IgD-negative memory B cell (primary cell): ENCODE measurements at regions not wholly inside any gene's neighbourhood (a gene's known extent, or its start where the extent isn't known, plus 50 kb on each side); places are given as distances from the start of the nearest gene placed in this dataset.

Source experiments
- H3K27ac Mint-ChIP-seq, 3 donors: one replicate each; pipeline ENCODE4 v1.8.0; 2020 to 2022; ENCODE audit warnings: mild to moderate bottlenecking in 3 of 3, mixed read lengths in 3 of 3, moderate library complexity in 1 of 3
- H3K27me3 Mint-ChIP-seq: one replicate; pipeline ENCODE4 v1.8.0; 2021; ENCODE audit warnings: mixed read lengths
- H3K36me3 Mint-ChIP-seq: one replicate; pipeline ENCODE4 v1.8.0; 2020; ENCODE audit warnings: mild to moderate bottlenecking, mixed read lengths
- H3K4me1 Mint-ChIP-seq, 3 donors: one replicate each; pipeline ENCODE4 v1.8.0; 2020 to 2022; ENCODE audit warnings: mixed read lengths in 3 of 3, mild to moderate bottlenecking in 1 of 3
- H3K4me3 Mint-ChIP-seq, 4 donors: one replicate each; pipeline ENCODE4 v1.8.0; 2020 to 2022; ENCODE audit warnings: mild to moderate bottlenecking in 4 of 4, mixed read lengths in 4 of 4, moderate library complexity in 3 of 4
- H3K9me3 Mint-ChIP-seq, 3 donors: one replicate each; pipeline ENCODE4 v1.8.0; 2020 to 2021; ENCODE audit warnings: mixed read lengths in 3 of 3, mild to moderate bottlenecking in 1 of 3

GRCh38 chr1:221919341-221919740, 177.5 kb upstream of the DUSP10 start:
- no peaks in the 10 kb centered on the region for H3K9me3 Mint-ChIP-seq
- H3K4me1 Mint-ChIP-seq, result no peaks in the 10 kb centered on the region
- H3K27ac Mint-ChIP-seq, result peak overlapping the region in 2 of 3 donors; percentile 6 to 40
- H3K27me3 Mint-ChIP-seq, result no peaks in the 10 kb centered on the region
- no peaks in the 10 kb centered on the region for H3K36me3 Mint-ChIP-seq
- no peak overlapping the region for H3K4me3 Mint-ChIP-seq

- Mint-ChIP-seq H3K4me1 (peaks cover 6 to 10% (median 9%) of the 10 kb centered on the region in 3 donors), H3K27me3 (no peaks in the 10 kb centered on the region), H3K9me3 (no peaks in the 10 kb centered on the region), H3K4me3 (no peak overlapping the region), H3K27ac (no peak overlapping the region), H3K36me3 (no peaks in the 10 kb centered on the region)
Observed at GRCh38 chr1:221916176-221916575, 174.3 kb upstream of the DUSP10 start.

GRCh38 chr1:221915764-221916163, 173.9 kb upstream of the DUSP10 start:
- H3K27me3 Mint-ChIP-seq, result no peaks in the 10 kb centered on the region
- H3K36me3 Mint-ChIP-seq, result no peaks in the 10 kb centered on the region
- H3K4me1 Mint-ChIP-seq, result peaks cover 6 to 10% (median 9%) of the 10 kb centered on the region in 3 donors
- H3K27ac Mint-ChIP-seq, result no peak overlapping the region
- no peak overlapping the region for H3K4me3 Mint-ChIP-seq
- H3K9me3 Mint-ChIP-seq, result no peaks in the 10 kb centered on the region

GRCh38 chr1:221913351-221913892, 171.5 kb upstream of the DUSP10 start:
- Mint-ChIP-seq H3K36me3 (peaks cover 2% of the 10 kb centered on the region), H3K9me3 (no peaks in the 10 kb centered on the region), H3K27ac (no peak overlapping the region), H3K4me3 (no peak overlapping the region), H3K4me1 (peaks cover 6 to 10% (median 9%) of the 10 kb centered on the region in 3 donors), H3K27me3 (no peaks in the 10 kb centered on the region)

GRCh38 chr1:221912230-221912629, 170.3 kb upstream of the DUSP10 start:
- Mint-ChIP-seq H3K4me3 (no peak overlapping the region), H3K36me3 (peaks cover 2% of the 10 kb centered on the region), H3K27me3 (no peaks in the 10 kb centered on the region), H3K9me3 (no peaks in the 10 kb centered on the region), H3K4me1 (peaks cover 6 to 10% (median 9%) of the 10 kb centered on the region in 3 donors), H3K27ac (no peak overlapping the region)

GRCh38 chr1:221911714-221912113, 169.8 kb upstream of the DUSP10 start:
- Mint-ChIP-seq H3K4me1 (peaks cover 6 to 10% (median 9%) of the 10 kb centered on the region in 3 donors), H3K36me3 (peaks cover 2% of the 10 kb centered on the region), H3K27ac (no peak overlapping the region), H3K27me3 (no peaks in the 10 kb centered on the region), H3K4me3 (no peak overlapping the region), H3K9me3 (no peaks in the 10 kb centered on the region)

GRCh38 chr1:221910222-221910621, 168.3 kb upstream of the DUSP10 start:
- Mint-ChIP-seq H3K27ac (no peak overlapping the region), H3K36me3 (peaks cover 2% of the 10 kb centered on the region), H3K4me1 (peaks cover 6 to 10% (median 9%) of the 10 kb centered on the region in 3 donors), H3K9me3 (no peaks in the 10 kb centered on the region), H3K4me3 (no peak overlapping the region), H3K27me3 (no peaks in the 10 kb centered on the region)

- H3K4me1 Mint-ChIP-seq, result peaks cover 6 to 10% (median 9%) of the 10 kb centered on the region in 3 donors
- no peak overlapping the region for H3K4me3 Mint-ChIP-seq
- peaks cover 5% of the 10 kb centered on the region for H3K36me3 Mint-ChIP-seq
- no peak overlapping the region for H3K27ac Mint-ChIP-seq
- H3K27me3 Mint-ChIP-seq, result no peaks in the 10 kb centered on the region
- H3K9me3 Mint-ChIP-seq, result no peaks in the 10 kb centered on the region
Observed at GRCh38 chr1:221908573-221908972, 166.7 kb upstream of the DUSP10 start.

GRCh38 chr1:221907166-221907932, 165.5 kb upstream of the DUSP10 start:
- H3K4me3 Mint-ChIP-seq, result peak overlapping the region in 1 of 4 donors; percentile 47
- no peaks in the 10 kb centered on the region for H3K27me3 Mint-ChIP-seq
- H3K9me3 Mint-ChIP-seq, result no peaks in the 10 kb centered on the region
- H3K4me1 Mint-ChIP-seq, result peaks cover 6 to 10% (median 9%) of the 10 kb centered on the region in 3 donors
- H3K27ac Mint-ChIP-seq, result no peak overlapping the region
- H3K36me3 Mint-ChIP-seq, result peaks cover 5% of the 10 kb centered on the region

- Mint-ChIP-seq H3K36me3 (peaks cover 5% of the 10 kb centered on the region), H3K27me3 (no peaks in the 10 kb centered on the region)
Observed at GRCh38 chr1:221905802-221906201, 163.9 kb upstream of the DUSP10 start.

GRCh38 chr1:221904319-221904718, 162.4 kb upstream of the DUSP10 start:
- Mint-ChIP-seq H3K36me3 (peaks cover 5% of the 10 kb centered on the region), H3K9me3 (no peaks in the 10 kb centered on the region), H3K4me3 (no peak overlapping the region), H3K27me3 (no peaks in the 10 kb centered on the region), H3K27ac (no peak overlapping the region), H3K4me1 (no peaks in the 10 kb centered on the region)

More at GRCh38 chr1:221905802-221906201, 163.9 kb upstream of the DUSP10 start:
- Mint-ChIP-seq H3K27ac (no peak overlapping the region), H3K4me3 (no peak overlapping the region), H3K9me3 (no peaks in the 10 kb centered on the region), H3K4me1 (no peaks in the 10 kb centered on the region)

- H3K36me3 Mint-ChIP-seq, result peaks cover 3% of the 10 kb centered on the region
- H3K9me3 Mint-ChIP-seq, result no peaks in the 10 kb centered on the region
- H3K4me3 Mint-ChIP-seq, result no peak overlapping the region
- H3K4me1 Mint-ChIP-seq, result no peaks in the 10 kb centered on the region
- H3K27me3 Mint-ChIP-seq, result no peaks in the 10 kb centered on the region
- no peak overlapping the region for H3K27ac Mint-ChIP-seq
Observed at GRCh38 chr1:221903594-221903993, 161.7 kb upstream of the DUSP10 start.

GRCh38 chr1:221902961-221903360, 161.1 kb upstream of the DUSP10 start:
- H3K9me3 Mint-ChIP-seq, result no peaks in the 10 kb centered on the region
- H3K4me3 Mint-ChIP-seq, result no peak overlapping the region
- peaks cover 3% of the 10 kb centered on the region for H3K36me3 Mint-ChIP-seq
- H3K27ac Mint-ChIP-seq, result peak overlapping the region in 1 of 3 donors; percentile 62
- H3K4me1 Mint-ChIP-seq, result no peaks in the 10 kb centered on the region
- no peaks in the 10 kb centered on the region for H3K27me3 Mint-ChIP-seq

GRCh38 chr1:221900678-221901077, 158.8 kb upstream of the DUSP10 start:
- Mint-ChIP-seq H3K4me1 (no peaks in the 10 kb centered on the region), H3K36me3 (peaks cover 3% of the 10 kb centered on the region)

GRCh38 chr1:221897321-221897721, 155.4 kb upstream of the DUSP10 start:
- no peaks in the 10 kb centered on the region for H3K27me3 Mint-ChIP-seq
- no peak overlapping the region for H3K4me3 Mint-ChIP-seq
- H3K27ac Mint-ChIP-seq, result no peak overlapping the region
- no peaks in the 10 kb centered on the region for H3K36me3 Mint-ChIP-seq
- H3K9me3 Mint-ChIP-seq, result no peaks in the 10 kb centered on the region
- H3K4me1 Mint-ChIP-seq, result no peaks in the 10 kb centered on the region

More at GRCh38 chr1:221900678-221901077, 158.8 kb upstream of the DUSP10 start:
- H3K4me3 Mint-ChIP-seq, result no peak overlapping the region
- H3K27ac Mint-ChIP-seq, result no peak overlapping the region
- no peaks in the 10 kb centered on the region for H3K27me3 Mint-ChIP-seq
- H3K9me3 Mint-ChIP-seq, result no peaks in the 10 kb centered on the region

- H3K27me3 Mint-ChIP-seq, result no peaks in the 10 kb centered on the region
- H3K9me3 Mint-ChIP-seq, result no peaks in the 10 kb centered on the region
Observed at GRCh38 chr1:221892301-221892830, 150.5 kb upstream of the DUSP10 start.

More at GRCh38 chr1:221892301-221892830, 150.5 kb upstream of the DUSP10 start:
- Mint-ChIP-seq H3K4me1 (peaks cover 0 to 6% (median 0%) of the 10 kb centered on the region in 3 donors), H3K4me3 (no peak overlapping the region), H3K36me3 (no peaks in the 10 kb centered on the region), H3K27ac (no peak overlapping the region)
